GM23338 (cell line): ENCODE measurements at regions not wholly inside any gene's neighbourhood (a gene's known extent, or its start where the extent isn't known, plus 50 kb on each side); places are given as distances from the start of the nearest gene placed in this dataset.

ENCODE experiments used
- ATAC-seq: fragments of 200-7000 bp; cut with Tn5 transposase; 3 replicates; pipeline ENCODE4 v1.9.1; 2020
- DNase-seq: peaks from one replicate; pipeline ENCODE4 v3.0.0-alpha.2; 2015; ENCODE audit warnings: low spot score
- H2AFZ ChIP-seq: fragments of 200-600 bp; sonication (generic); 2 replicates; pipeline ENCODE4 v1.8.0; 2016; ENCODE audit warnings: antibody characterized with exemption, mild to moderate bottlenecking, moderate library complexity
- H3F3A ChIP-seq: fragments of 200-600 bp; sonication (generic); replicated peaks from 2 replicates; pipeline ENCODE4 v1.8.0; 2017; ENCODE audit warnings: antibody characterized with exemption, mixed run types, low read depth
- H3K27ac ChIP-seq: fragments of 200-600 bp; sonication (generic); 2 replicates; pipeline ENCODE4 v1.6.1; 2016; ENCODE audit warnings: low read depth
- H3K27me3 ChIP-seq: fragments of 200-600 bp; sonication (generic); 2 replicates; pipeline ENCODE4 v1.8.0; 2016; ENCODE audit warnings: mild to moderate bottlenecking, mixed run types, moderate library complexity; ENCODE audit not compliant: insufficient read depth
- H3K36me3 ChIP-seq: fragments of 200-600 bp; sonication (generic); 2 replicates; pipeline ENCODE4 v1.8.0; 2016; ENCODE audit warnings: mild to moderate bottlenecking; ENCODE audit not compliant: insufficient read depth
- H3K4me1 ChIP-seq: fragments of 200-600 bp; sonication (generic); 2 replicates; pipeline ENCODE4 v1.8.0; 2016; ENCODE audit warnings: mild to moderate bottlenecking, moderate library complexity; ENCODE audit not compliant: insufficient read depth
- H3K4me2 ChIP-seq: fragments of 200-600 bp; sonication (generic); 2 replicates; pipeline ENCODE4 v1.7.1; 2017; ENCODE audit warnings: mixed run types
- H3K4me3 ChIP-seq: fragments of 200-600 bp; sonication (generic); 2 replicates; pipeline ENCODE4 v1.6.1; 2016; ENCODE audit warnings: mixed run types
- H3K79me2 ChIP-seq: fragments of 200-600 bp; sonication (generic); replicated peaks from 2 replicates; pipeline ENCODE4 v1.8.0; 2017; ENCODE audit warnings: mild to moderate bottlenecking; ENCODE audit not compliant: insufficient read depth
- H3K9me2 ChIP-seq: fragments of 200-600 bp; sonication (generic); 2 replicates; pipeline ENCODE4 v1.8.0; 2017; ENCODE audit not compliant: insufficient read depth
- H4K20me1 ChIP-seq: fragments of 200-600 bp; sonication (generic); replicated peaks from 2 replicates; pipeline ENCODE4 v1.8.0; 2017; ENCODE audit warnings: mild to moderate bottlenecking; ENCODE audit not compliant: insufficient read depth
- H3K27ac Mint-ChIP-seq: 2 replicates; pipeline ENCODE4 v1.8.0; 2020; ENCODE audit warnings: inconsistent platforms, mild to moderate bottlenecking, moderate library complexity, mixed read lengths
- H3K27me3 Mint-ChIP-seq: 3 replicates; pipeline ENCODE4 v1.8.0; 2022; ENCODE audit warnings: low read depth, mild to moderate bottlenecking, moderate library complexity, mixed read lengths, inconsistent platforms; ENCODE audit not compliant: insufficient read depth, poor library complexity
- H3K36me3 Mint-ChIP-seq: 3 replicates; pipeline ENCODE4 v1.8.0; 2021; ENCODE audit warnings: low read depth, mild to moderate bottlenecking, inconsistent platforms, moderate library complexity, mixed read lengths
- H3K4me1 Mint-ChIP-seq: 3 replicates; pipeline ENCODE4 v1.8.0; 2020; ENCODE audit warnings: mild to moderate bottlenecking, inconsistent platforms, mixed read lengths
- H3K4me3 Mint-ChIP-seq: 3 replicates; pipeline ENCODE4 v1.8.0; 2021; ENCODE audit warnings: moderate library complexity, mild to moderate bottlenecking, inconsistent platforms, mixed read lengths
- H3K9me3 Mint-ChIP-seq: 3 replicates; pipeline ENCODE4 v1.8.0; 2020; ENCODE audit warnings: moderate library complexity, mild to moderate bottlenecking, inconsistent platforms, mixed read lengths
- CREB1 ChIP-seq: fragments of 250-450 bp; sonication (Bioruptor Pico); IDR thresholded peaks from 2 replicates; pipeline ENCODE4 v1.5.0; 2020; ENCODE audit warnings: low read depth, mild to moderate bottlenecking, moderate library complexity
- EZH2 ChIP-seq: fragments of 200-600 bp; sonication (generic); IDR thresholded peaks from one replicate; pipeline ENCODE4 v1.8.0; 2017; ENCODE audit warnings: antibody characterized with exemption, mild to moderate bottlenecking, low read depth; ENCODE audit not compliant: unreplicated experiment
- EZH2phosphoT487 ChIP-seq: fragments of 200-600 bp; sonication (generic); IDR thresholded peaks from one replicate; pipeline ENCODE4 v1.8.1; 2018; ENCODE audit warnings: antibody characterized with exemption; ENCODE audit not compliant: unreplicated experiment
- NANOG ChIP-seq: IDR thresholded peaks from 2 replicates; pipeline ENCODE4 v1.6.1; 2016; ENCODE audit warnings: antibody characterized with exemption, borderline replicate concordance
- POLR2AphosphoS5 ChIP-seq: IDR thresholded peaks from 2 replicates; pipeline ENCODE4 v1.6.1; 2016; ENCODE audit warnings: antibody characterized with exemption, low read depth
- STAT1 ChIP-seq: IDR thresholded peaks from one replicate; pipeline ENCODE4 v1.6.1; 2016; ENCODE audit warnings: antibody characterized with exemption; ENCODE audit not compliant: unreplicated experiment
- TF ChIP-seq, protein P1 (sequence below): IDR thresholded peaks from one replicate; pipeline ENCODE4 v1.6.1; 2018; ENCODE audit warnings: antibody characterized with exemption; ENCODE audit not compliant: unreplicated experiment
- TF ChIP-seq, protein P2 (sequence below), 2 experiments: fragments of 200-600 bp in 1 of 2; sonication (generic) in 1 of 2; conservative IDR thresholded peaks; 2 replicates each; pipeline versions ENCODE4 v1.5.1 to v1.6.1; 2016 to 2017; ENCODE audit warnings: antibody characterized with exemption in 2 of 2, low read depth in 2 of 2, mild to moderate bottlenecking in 2 of 2, moderate library complexity in 1 of 2
- TF ChIP-seq, protein P3 (sequence below): IDR thresholded peaks from 2 replicates; pipeline ENCODE4 v1.6.1; 2016; ENCODE audit warnings: antibody characterized with exemption

DNA sequence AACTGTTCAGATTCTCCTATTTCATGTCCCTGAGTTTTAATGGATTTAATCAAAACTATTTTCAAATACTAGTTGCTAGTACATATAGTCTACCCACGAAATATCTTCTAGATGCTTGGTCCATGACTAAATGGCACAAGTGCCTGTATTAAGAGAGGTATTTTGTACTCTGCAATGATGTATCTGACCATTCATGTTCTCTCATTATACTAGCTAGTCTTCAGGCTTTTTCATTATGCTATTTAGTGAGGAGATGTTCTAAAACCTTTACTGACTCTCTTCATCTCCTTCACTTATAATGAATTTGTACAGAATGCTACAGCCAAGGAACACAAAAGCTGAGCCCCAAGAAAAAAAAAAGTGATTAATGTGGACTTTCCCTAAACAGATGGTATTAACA lies 222.5 kb downstream of the AHR start (continued):
- TF ChIP-seq, protein P1, sequence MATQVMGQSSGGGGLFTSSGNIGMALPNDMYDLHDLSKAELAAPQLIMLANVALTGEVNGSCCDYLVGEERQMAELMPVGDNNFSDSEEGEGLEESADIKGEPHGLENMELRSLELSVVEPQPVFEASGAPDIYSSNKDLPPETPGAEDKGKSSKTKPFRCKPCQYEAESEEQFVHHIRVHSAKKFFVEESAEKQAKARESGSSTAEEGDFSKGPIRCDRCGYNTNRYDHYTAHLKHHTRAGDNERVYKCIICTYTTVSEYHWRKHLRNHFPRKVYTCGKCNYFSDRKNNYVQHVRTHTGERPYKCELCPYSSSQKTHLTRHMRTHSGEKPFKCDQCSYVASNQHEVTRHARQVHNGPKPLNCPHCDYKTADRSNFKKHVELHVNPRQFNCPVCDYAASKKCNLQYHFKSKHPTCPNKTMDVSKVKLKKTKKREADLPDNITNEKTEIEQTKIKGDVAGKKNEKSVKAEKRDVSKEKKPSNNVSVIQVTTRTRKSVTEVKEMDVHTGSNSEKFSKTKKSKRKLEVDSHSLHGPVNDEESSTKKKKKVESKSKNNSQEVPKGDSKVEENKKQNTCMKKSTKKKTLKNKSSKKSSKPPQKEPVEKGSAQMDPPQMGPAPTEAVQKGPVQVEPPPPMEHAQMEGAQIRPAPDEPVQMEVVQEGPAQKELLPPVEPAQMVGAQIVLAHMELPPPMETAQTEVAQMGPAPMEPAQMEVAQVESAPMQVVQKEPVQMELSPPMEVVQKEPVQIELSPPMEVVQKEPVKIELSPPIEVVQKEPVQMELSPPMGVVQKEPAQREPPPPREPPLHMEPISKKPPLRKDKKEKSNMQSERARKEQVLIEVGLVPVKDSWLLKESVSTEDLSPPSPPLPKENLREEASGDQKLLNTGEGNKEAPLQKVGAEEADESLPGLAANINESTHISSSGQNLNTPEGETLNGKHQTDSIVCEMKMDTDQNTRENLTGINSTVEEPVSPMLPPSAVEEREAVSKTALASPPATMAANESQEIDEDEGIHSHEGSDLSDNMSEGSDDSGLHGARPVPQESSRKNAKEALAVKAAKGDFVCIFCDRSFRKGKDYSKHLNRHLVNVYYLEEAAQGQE: no peak
- TF ChIP-seq EZH2 (no peak), POLR2AphosphoS5 (no peak), NANOG (no peak), STAT1 (no peak), CREB1 (CRISPR knock-in tag) (no peak), EZH2phosphoT487 (no peak)
- TF ChIP-seq, protein P2, sequence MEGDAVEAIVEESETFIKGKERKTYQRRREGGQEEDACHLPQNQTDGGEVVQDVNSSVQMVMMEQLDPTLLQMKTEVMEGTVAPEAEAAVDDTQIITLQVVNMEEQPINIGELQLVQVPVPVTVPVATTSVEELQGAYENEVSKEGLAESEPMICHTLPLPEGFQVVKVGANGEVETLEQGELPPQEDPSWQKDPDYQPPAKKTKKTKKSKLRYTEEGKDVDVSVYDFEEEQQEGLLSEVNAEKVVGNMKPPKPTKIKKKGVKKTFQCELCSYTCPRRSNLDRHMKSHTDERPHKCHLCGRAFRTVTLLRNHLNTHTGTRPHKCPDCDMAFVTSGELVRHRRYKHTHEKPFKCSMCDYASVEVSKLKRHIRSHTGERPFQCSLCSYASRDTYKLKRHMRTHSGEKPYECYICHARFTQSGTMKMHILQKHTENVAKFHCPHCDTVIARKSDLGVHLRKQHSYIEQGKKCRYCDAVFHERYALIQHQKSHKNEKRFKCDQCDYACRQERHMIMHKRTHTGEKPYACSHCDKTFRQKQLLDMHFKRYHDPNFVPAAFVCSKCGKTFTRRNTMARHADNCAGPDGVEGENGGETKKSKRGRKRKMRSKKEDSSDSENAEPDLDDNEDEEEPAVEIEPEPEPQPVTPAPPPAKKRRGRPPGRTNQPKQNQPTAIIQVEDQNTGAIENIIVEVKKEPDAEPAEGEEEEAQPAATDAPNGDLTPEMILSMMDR (conservative IDR thresholded peaks at IDR 0.05; ENCODE audit: low read depth in 2 of 2): no peak
- TF ChIP-seq, protein P3, sequence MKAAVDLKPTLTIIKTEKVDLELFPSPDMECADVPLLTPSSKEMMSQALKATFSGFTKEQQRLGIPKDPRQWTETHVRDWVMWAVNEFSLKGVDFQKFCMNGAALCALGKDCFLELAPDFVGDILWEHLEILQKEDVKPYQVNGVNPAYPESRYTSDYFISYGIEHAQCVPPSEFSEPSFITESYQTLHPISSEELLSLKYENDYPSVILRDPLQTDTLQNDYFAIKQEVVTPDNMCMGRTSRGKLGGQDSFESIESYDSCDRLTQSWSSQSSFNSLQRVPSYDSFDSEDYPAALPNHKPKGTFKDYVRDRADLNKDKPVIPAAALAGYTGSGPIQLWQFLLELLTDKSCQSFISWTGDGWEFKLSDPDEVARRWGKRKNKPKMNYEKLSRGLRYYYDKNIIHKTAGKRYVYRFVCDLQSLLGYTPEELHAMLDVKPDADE: no peak

DNA sequence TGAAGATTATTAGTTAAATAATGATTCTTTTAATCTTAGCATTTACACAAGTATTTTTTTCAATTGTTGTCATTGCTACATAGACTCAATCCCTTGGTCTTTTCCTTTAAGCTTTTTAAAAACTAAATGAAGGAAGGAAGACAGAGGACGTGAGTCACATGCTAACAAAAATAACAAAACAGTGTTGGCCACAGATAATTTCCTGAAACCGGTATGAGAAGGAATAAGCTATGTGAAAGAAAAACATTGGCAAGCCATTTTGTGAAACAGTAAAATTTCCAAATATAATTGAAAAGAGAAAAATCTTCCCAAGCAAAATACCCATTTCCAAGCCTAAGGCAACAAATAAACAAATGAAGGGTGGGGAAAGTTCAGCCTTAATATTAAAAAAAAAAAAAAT lies 223.0 kb downstream of the AHR start:
- H3K9me3 Mint-ChIP-seq: no peaks in the 10 kb centered on the region

More for the DNA sequence above, 223.0 kb downstream of the AHR start:
- Histone ChIP-seq H3K27ac (no peak overlapping the region), H3K27me3 (no peaks in the 10 kb centered on the region), H4K20me1 (no peaks in the 10 kb centered on the region), H3K9me2 (no peaks in the 10 kb centered on the region), H3K4me2 (no peak overlapping the region), H3K36me3 (no peaks in the 10 kb centered on the region), H3F3A (no peaks in the 10 kb centered on the region), H2AFZ (no peak overlapping the region), H3K4me3 (no peak overlapping the region), H3K79me2 (no peaks in the 10 kb centered on the region), H3K4me1 (no peaks in the 10 kb centered on the region)
- ATAC-seq: no peak
- TF ChIP-seq, protein P1: no peak
- no peak for TF ChIP-seq EZH2phosphoT487
- H3K4me1 Mint-ChIP-seq: 0 out of 3 replicates have a peak, but pooled peaks cover 3% of the 10 kb centered on the region
- no peaks in the 10 kb centered on the region for H3K36me3 Mint-ChIP-seq
- H3K4me3 Mint-ChIP-seq: no peak overlapping the region
- DNase-seq: no peak
- H3K27ac Mint-ChIP-seq: no peak overlapping the region
- H3K27me3 Mint-ChIP-seq: no peaks in the 10 kb centered on the region
